GM10248 (cell line): ENCODE measurements at regions not wholly inside any gene's neighbourhood (a gene's known extent, or its start where the extent isn't known, plus 50 kb on each side); places are given as distances from the start of the nearest gene placed in this dataset.

ENCODE experiments used
- CTCF ChIA-PET: fragments of 300-600 bp; sonication (Branson Sonifier 250); formaldehyde crosslinking; extraction: SDS; loops from one replicate; lab custom pipeline; 2021; ENCODE audit warnings: antibody characterized with exemption; lab: Yijun Ruan, JAX
- POLR2A ChIA-PET: fragments of 350-650 bp; sonication (Branson Sonifier 250); formaldehyde crosslinking; extraction: SDS; loops from one replicate; lab custom pipeline; 2020; ENCODE audit warnings: antibody characterized with exemption; lab: Yijun Ruan, JAX
- DNase-seq: peaks from one replicate; pipeline ENCODE4 v3.0.0; 2012; ENCODE audit errors: extremely low spot score
- TF ChIP-seq, protein P1 (sequence below): IDR thresholded peaks from 2 replicates; pipeline ENCODE4 v1.5.1; 2012; ENCODE audit warnings: mild to moderate bottlenecking, low read depth; ENCODE audit errors: extremely low read depth, missing control alignments, control extremely low read depth

DNA sequence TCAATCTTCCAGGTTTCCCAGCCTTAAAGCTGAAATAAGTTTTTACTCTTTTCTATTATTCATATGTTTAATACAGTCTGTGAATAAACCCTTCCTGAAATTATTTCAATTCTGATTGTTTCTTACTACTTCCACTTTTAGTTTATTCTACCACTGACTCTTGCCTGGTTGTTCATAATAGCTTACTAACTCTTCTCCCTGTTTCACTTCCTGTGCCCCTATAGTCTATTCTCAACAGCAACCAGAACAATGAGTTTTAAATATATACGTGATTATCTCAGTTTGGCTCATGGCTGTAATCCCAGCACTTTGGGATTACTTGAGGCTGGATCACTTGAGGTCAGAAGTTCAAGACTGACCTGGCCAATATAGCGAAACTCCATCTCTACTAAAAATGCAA lies 408.0 kb upstream of the SPOCK3 start:
- TF ChIP-seq, protein P1, sequence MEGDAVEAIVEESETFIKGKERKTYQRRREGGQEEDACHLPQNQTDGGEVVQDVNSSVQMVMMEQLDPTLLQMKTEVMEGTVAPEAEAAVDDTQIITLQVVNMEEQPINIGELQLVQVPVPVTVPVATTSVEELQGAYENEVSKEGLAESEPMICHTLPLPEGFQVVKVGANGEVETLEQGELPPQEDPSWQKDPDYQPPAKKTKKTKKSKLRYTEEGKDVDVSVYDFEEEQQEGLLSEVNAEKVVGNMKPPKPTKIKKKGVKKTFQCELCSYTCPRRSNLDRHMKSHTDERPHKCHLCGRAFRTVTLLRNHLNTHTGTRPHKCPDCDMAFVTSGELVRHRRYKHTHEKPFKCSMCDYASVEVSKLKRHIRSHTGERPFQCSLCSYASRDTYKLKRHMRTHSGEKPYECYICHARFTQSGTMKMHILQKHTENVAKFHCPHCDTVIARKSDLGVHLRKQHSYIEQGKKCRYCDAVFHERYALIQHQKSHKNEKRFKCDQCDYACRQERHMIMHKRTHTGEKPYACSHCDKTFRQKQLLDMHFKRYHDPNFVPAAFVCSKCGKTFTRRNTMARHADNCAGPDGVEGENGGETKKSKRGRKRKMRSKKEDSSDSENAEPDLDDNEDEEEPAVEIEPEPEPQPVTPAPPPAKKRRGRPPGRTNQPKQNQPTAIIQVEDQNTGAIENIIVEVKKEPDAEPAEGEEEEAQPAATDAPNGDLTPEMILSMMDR = no peak
- POLR2A ChIA-PET = no interaction called here
- no peak for DNase-seq
- CTCF ChIA-PET = interaction anchor here (1.1 to 1.5 kb wide), 3 partner anchors 9 to 19 kb away, joined by 3 to 4 read pairs (median 3); no protein-coding TSS in a partner anchor

DNA sequence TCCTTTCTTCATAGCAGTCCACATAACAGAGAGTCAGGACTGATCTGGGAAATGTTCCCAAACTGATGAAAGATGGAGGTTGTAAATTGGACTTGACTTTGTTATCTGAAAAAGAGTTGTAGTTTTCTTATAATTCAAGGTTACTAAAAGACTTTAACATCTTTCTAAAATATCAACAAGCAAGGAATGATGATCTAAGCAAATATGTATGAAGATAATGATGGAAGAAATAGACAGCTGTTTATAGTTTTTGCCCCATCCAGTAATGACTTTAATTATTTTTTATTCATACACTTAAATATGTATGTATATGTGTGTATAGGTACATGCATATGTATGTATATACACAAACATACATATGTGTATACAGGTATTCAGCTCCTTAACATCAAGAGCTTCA lies 411.1 kb upstream of the SPOCK3 start:
- ChIA-PET CTCF (interaction anchor here (1.2 kb wide), 1 partner anchor 22 kb away, joined by 4 read pairs; no protein-coding TSS in a partner anchor), POLR2A (no interaction called here)
- no peak for DNase-seq
- TF ChIP-seq, protein P1 = no peak

DNA sequence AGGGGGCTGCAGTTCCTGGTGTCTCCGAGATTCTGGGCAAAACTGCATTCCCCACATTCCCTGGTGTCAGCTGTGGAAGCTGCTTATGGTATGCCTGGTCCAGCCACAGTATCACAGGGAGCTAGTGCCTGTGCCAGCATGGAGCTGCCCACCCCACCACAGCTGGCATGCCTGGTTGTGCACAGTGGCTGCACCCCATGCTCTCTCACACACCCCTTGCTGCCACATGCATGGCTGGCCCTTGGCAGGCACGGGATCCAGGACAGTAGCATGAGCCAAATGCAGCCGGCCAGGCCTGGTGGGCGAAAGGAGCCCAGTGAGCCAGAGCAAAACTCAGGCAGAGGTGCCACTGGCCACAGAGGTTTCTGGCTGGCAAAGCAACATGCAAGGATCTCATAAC lies 418.0 kb upstream of the SPOCK3 start:
- ChIA-PET POLR2A (no interaction called here), CTCF (interaction anchor here (0.7 to 1.3 kb wide), 2 partner anchors 29 to 449 kb away, joined by 3 to 6 read pairs; no protein-coding TSS in a partner anchor)
- TF ChIP-seq, protein P1 = no peak
- no peak for DNase-seq

DNA sequence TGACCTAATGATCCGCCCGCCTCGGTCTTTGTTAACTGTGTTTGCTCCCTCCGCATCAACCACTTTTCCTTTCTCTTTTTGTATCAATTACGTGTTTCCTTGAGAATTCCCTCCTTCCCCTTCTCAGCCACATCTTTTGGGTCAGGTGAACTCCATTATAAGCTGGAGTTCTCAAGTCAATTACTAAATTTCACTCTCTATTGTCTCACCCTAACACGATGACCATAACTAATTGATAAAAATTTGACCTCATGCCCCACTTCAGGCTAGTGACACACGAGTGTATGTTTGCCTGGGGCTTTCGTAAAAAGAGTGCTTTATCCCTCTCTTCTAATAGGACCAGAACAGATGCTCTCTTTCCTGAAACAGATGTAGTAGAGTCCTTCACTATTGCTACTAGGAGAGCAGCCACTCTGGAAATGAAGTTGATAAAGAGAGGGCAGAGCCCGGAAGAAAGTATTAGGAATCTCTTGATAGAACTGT lies 403.6 kb upstream of the ANXA10 start:
- ChIA-PET CTCF (no interaction called here), POLR2A (no interaction called here)
- TF ChIP-seq, protein P1 = no peak
- DNase-seq = no peak

DNA sequence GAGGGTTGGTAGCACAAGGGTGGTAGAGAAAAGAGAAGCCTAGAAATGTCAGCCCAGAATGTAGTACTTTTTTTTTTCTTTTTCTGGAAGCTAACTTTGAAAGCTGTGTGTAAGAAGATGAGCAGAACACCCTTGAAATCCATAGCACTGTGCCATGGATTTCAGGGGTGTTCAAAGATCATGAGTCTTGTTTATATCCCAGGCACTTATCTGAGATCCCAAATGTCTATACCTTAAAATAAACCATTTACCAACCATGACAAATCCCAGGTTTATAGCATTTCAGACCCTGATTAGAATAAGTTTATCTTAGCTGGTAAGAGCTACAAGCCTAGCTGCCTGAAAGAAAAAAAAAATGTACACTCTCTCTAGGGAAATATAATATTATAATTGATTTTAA lies 389.9 kb upstream of the ANXA10 start:
- ChIA-PET CTCF (no interaction called here), POLR2A (no interaction called here)
- no peak for DNase-seq
- TF ChIP-seq, protein P1 = no peak

DNA sequence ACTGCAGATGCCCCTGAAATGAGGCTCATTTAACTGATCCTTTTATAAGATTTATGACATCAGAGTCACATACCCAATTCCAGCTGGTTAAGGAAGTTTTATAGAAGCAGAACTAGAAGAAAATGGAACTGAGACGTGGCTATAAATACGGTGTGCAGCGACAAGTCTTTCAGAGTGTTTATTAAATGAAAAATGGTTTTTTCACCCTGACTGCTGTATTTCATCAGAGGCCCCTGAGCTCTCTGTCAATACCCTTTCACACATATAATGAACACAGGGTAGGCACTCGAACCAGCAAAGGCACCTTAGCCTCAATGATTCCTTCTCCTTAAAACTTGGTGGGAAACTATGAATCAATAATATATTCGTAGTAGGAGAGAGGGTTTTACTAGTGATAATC lies 380.8 kb upstream of the ANXA10 start:
- ChIA-PET POLR2A (no interaction called here), CTCF (no interaction called here)
- TF ChIP-seq, protein P1 = no peak
- no peak for DNase-seq
